ENCODE measurements at regions not wholly inside any gene's neighbourhood (a gene's known extent, or its start where the extent isn't known, plus 50 kb on each side); places are given as distances from the start of the nearest gene placed in this dataset.

- no peak overlapping the region for H2BK120ac ChIP-seq (ENCODE audit: low read depth, low read length)
- H3K14ac ChIP-seq (ENCODE audit: low read length): no peak overlapping the region
- H3K9ac ChIP-seq (ENCODE audit: low read depth, low read length, poor library complexity): no peak overlapping the region
- H2AK5ac ChIP-seq (ENCODE audit: low read depth, low read length): no peak overlapping the region
- WGBS, 2 donors (ENCODE audit: extremely low coverage in 2 of 2, insufficient read length in 2 of 2, insufficient replicate concordance in 1 of 2): no CpG with 5 or more reads among the region's 6 CpGs
- no peak overlapping the region for H4K8ac ChIP-seq (ENCODE audit: low read depth, low read length)
- H3K23ac ChIP-seq (ENCODE audit: low read depth, low read length, poor library complexity): no peak overlapping the region
- no peaks in the 10 kb centered on the region for H3K4me1 ChIP-seq (ENCODE audit: control insufficient read depth in 2 of 2, insufficient read depth in 1 of 2, low read depth in 1 of 2, low read length in 2 of 2)
- H3K27me3 ChIP-seq (ENCODE audit: control insufficient read depth in 3 of 3, insufficient read depth in 3 of 3, low read depth in 1 of 3, low read length in 3 of 3): no peaks in the 10 kb centered on the region
- H3K4me3 ChIP-seq (ENCODE audit: low read length in 2 of 2): no peak overlapping the region
- H3K79me1 ChIP-seq (ENCODE audit: low read depth, low read length): no peaks in the 10 kb centered on the region
- no peak overlapping the region for H3K4ac ChIP-seq (ENCODE audit: low read length)
- H2AFZ ChIP-seq (ENCODE audit: low read length): no peak overlapping the region
- H2BK15ac ChIP-seq (ENCODE audit: low read length): no peak overlapping the region
- H3K9me3 ChIP-seq (replicated peaks in 1 of 2; ENCODE audit: control insufficient read depth in 2 of 2, insufficient read depth in 1 of 2, low read depth in 1 of 2, low read length in 2 of 2): no peaks in the 10 kb centered on the region
- no peak overlapping the region for H3K27ac ChIP-seq (replicated peaks; ENCODE audit: low read length)
- no peak overlapping the region for H3K18ac ChIP-seq (ENCODE audit: low read length)
- H2BK5ac ChIP-seq (ENCODE audit: low read length): no peak overlapping the region
- H2BK12ac ChIP-seq (ENCODE audit: low read length): no peak overlapping the region
- no peak for DNase-seq (ENCODE audit: low spot score)
- no peaks in the 10 kb centered on the region for H3K36me3 ChIP-seq (replicated peaks in 1 of 2; ENCODE audit: control insufficient read depth in 2 of 2, insufficient read depth in 2 of 2, low read length in 2 of 2)
- H4K91ac ChIP-seq (ENCODE audit: low read depth, low read length, poor library complexity): no peak overlapping the region
- no peak overlapping the region for H3K4me2 ChIP-seq (ENCODE audit: insufficient read depth, low read length, poor library complexity, severe bottlenecking)
These were observed 628.7 kb upstream of the LINC00305 start for GRCh38 chr18:64777556-64777955.

GRCh38 chr18:64765908-64766307 is 617.0 kb upstream of the LINC00305 start:
- no peak overlapping the region for H3K4me3 ChIP-seq (ENCODE audit: low read length in 2 of 2)
- no peak overlapping the region for H2AFZ ChIP-seq (ENCODE audit: low read length)
- H3K4ac ChIP-seq (ENCODE audit: low read length): no peak overlapping the region
- no peak overlapping the region for H2BK5ac ChIP-seq (ENCODE audit: low read length)
- H3K23ac ChIP-seq (ENCODE audit: low read depth, low read length, poor library complexity): no peak overlapping the region
- WGBS, 2 donors (ENCODE audit: extremely low coverage in 2 of 2, insufficient read length in 2 of 2, insufficient replicate concordance in 1 of 2): no CpG with 5 or more reads among the region's 3 CpGs
- H3K9ac ChIP-seq (ENCODE audit: low read depth, low read length, poor library complexity): no peak overlapping the region
- H4K91ac ChIP-seq (ENCODE audit: low read depth, low read length, poor library complexity): no peak overlapping the region
- no peak overlapping the region for H2BK12ac ChIP-seq (ENCODE audit: low read length)
- H3K27me3 ChIP-seq (ENCODE audit: control insufficient read depth in 3 of 3, insufficient read depth in 3 of 3, low read depth in 1 of 3, low read length in 3 of 3): no peaks in the 10 kb centered on the region
- no peak overlapping the region for H3K4me2 ChIP-seq (ENCODE audit: insufficient read depth, low read length, poor library complexity, severe bottlenecking)
- no peaks in the 10 kb centered on the region for H3K79me1 ChIP-seq (ENCODE audit: low read depth, low read length)
- H2AK5ac ChIP-seq (ENCODE audit: low read depth, low read length): no peak overlapping the region
- H4K8ac ChIP-seq (ENCODE audit: low read depth, low read length): no peak overlapping the region
- H3K36me3 ChIP-seq (replicated peaks in 1 of 2; ENCODE audit: control insufficient read depth in 2 of 2, insufficient read depth in 2 of 2, low read length in 2 of 2): no peaks in the 10 kb centered on the region
- no peak for DNase-seq (ENCODE audit: low spot score)
- H2BK120ac ChIP-seq (ENCODE audit: low read depth, low read length): no peak overlapping the region
- H3K4me1 ChIP-seq (ENCODE audit: control insufficient read depth in 2 of 2, insufficient read depth in 1 of 2, low read depth in 1 of 2, low read length in 2 of 2): peaks cover 0 to 2% of the 10 kb centered on the region in 2 donors
- H3K18ac ChIP-seq (ENCODE audit: low read length): no peak overlapping the region
- no peak overlapping the region for H2BK15ac ChIP-seq (ENCODE audit: low read length)
- no peaks in the 10 kb centered on the region for H3K9me3 ChIP-seq (replicated peaks in 1 of 2; ENCODE audit: control insufficient read depth in 2 of 2, insufficient read depth in 1 of 2, low read depth in 1 of 2, low read length in 2 of 2)
- no peak overlapping the region for H3K27ac ChIP-seq (replicated peaks; ENCODE audit: low read length)
- H3K14ac ChIP-seq (ENCODE audit: low read length): no peak overlapping the region

GRCh38 chr18:64752707-64753106 is 603.8 kb upstream of the LINC00305 start:
- H3K27ac ChIP-seq (replicated peaks; ENCODE audit: low read length): no peak overlapping the region
- no peak overlapping the region for H4K8ac ChIP-seq (ENCODE audit: low read depth, low read length)
- H3K9ac ChIP-seq (ENCODE audit: low read depth, low read length, poor library complexity): no peak overlapping the region
- H3K23ac ChIP-seq (ENCODE audit: low read depth, low read length, poor library complexity): no peak overlapping the region
- no peak overlapping the region for H2BK12ac ChIP-seq (ENCODE audit: low read length)
- no peaks in the 10 kb centered on the region for H3K36me3 ChIP-seq (replicated peaks in 1 of 2; ENCODE audit: control insufficient read depth in 2 of 2, insufficient read depth in 2 of 2, low read length in 2 of 2)
- no peak overlapping the region for H2BK5ac ChIP-seq (ENCODE audit: low read length)
- DNase-seq (ENCODE audit: low spot score): no peak
- H3K18ac ChIP-seq (ENCODE audit: low read length): no peak overlapping the region
- no peaks in the 10 kb centered on the region for H3K79me1 ChIP-seq (ENCODE audit: low read depth, low read length)
- no peak overlapping the region for H2BK15ac ChIP-seq (ENCODE audit: low read length)
- H4K91ac ChIP-seq (ENCODE audit: low read depth, low read length, poor library complexity): no peak overlapping the region
- no CpG with 5 or more reads among the region's 2 CpGs for WGBS, 2 donors (ENCODE audit: extremely low coverage in 2 of 2, insufficient read length in 2 of 2, insufficient replicate concordance in 1 of 2)
- H2AK5ac ChIP-seq (ENCODE audit: low read depth, low read length): no peak overlapping the region
- H3K4me2 ChIP-seq (ENCODE audit: insufficient read depth, low read length, poor library complexity, severe bottlenecking): peak overlapping the region; percentile 2
- H3K27me3 ChIP-seq (ENCODE audit: control insufficient read depth in 3 of 3, insufficient read depth in 3 of 3, low read depth in 1 of 3, low read length in 3 of 3): no peaks in the 10 kb centered on the region
- H3K4me1 ChIP-seq (ENCODE audit: control insufficient read depth in 2 of 2, insufficient read depth in 1 of 2, low read depth in 1 of 2, low read length in 2 of 2): peaks cover 4 to 7% of the 10 kb centered on the region in 2 donors
- H2AFZ ChIP-seq (ENCODE audit: low read length): peak overlapping the region; percentile 82
- no peak overlapping the region for H2BK120ac ChIP-seq (ENCODE audit: low read depth, low read length)
- no peak overlapping the region for H3K4me3 ChIP-seq (ENCODE audit: low read length in 2 of 2)
- no peak overlapping the region for H3K14ac ChIP-seq (ENCODE audit: low read length)
- H3K9me3 ChIP-seq (replicated peaks in 1 of 2; ENCODE audit: control insufficient read depth in 2 of 2, insufficient read depth in 1 of 2, low read depth in 1 of 2, low read length in 2 of 2): no peaks in the 10 kb centered on the region
- H3K4ac ChIP-seq (ENCODE audit: low read length): no peak overlapping the region

- no CpG with 5 or more reads among the region's 2 CpGs for WGBS, 2 donors (ENCODE audit: extremely low coverage in 2 of 2, insufficient read length in 2 of 2, insufficient replicate concordance in 1 of 2)
- no peaks in the 10 kb centered on the region for H3K27me3 ChIP-seq (ENCODE audit: control insufficient read depth in 3 of 3, insufficient read depth in 3 of 3, low read depth in 1 of 3, low read length in 3 of 3)
These were observed 601.0 kb upstream of the LINC00305 start for GRCh38 chr18:64749884-64750283.

More at GRCh38 chr18:64749884-64750283, 601.0 kb upstream of the LINC00305 start:
- no peaks in the 10 kb centered on the region for H3K9me3 ChIP-seq (replicated peaks in 1 of 2; ENCODE audit: control insufficient read depth in 2 of 2, insufficient read depth in 1 of 2, low read depth in 1 of 2, low read length in 2 of 2)
- H3K36me3 ChIP-seq (replicated peaks in 1 of 2; ENCODE audit: control insufficient read depth in 2 of 2, insufficient read depth in 2 of 2, low read length in 2 of 2): no peaks in the 10 kb centered on the region
- H4K8ac ChIP-seq (ENCODE audit: low read depth, low read length): no peak overlapping the region
- no peaks in the 10 kb centered on the region for H3K79me1 ChIP-seq (ENCODE audit: low read depth, low read length)
- H2BK15ac ChIP-seq (ENCODE audit: low read length): no peak overlapping the region
- H2AK5ac ChIP-seq (ENCODE audit: low read depth, low read length): no peak overlapping the region
- H3K27ac ChIP-seq (replicated peaks; ENCODE audit: low read length): no peak overlapping the region
- no peak overlapping the region for H3K4ac ChIP-seq (ENCODE audit: low read length)
- no peak overlapping the region for H2BK5ac ChIP-seq (ENCODE audit: low read length)
- no peak overlapping the region for H3K18ac ChIP-seq (ENCODE audit: low read length)
- no peak overlapping the region for H2BK12ac ChIP-seq (ENCODE audit: low read length)
- peaks cover 4 to 7% of the 10 kb centered on the region in 2 donors for H3K4me1 ChIP-seq (ENCODE audit: control insufficient read depth in 2 of 2, insufficient read depth in 1 of 2, low read depth in 1 of 2, low read length in 2 of 2)
- H2BK120ac ChIP-seq (ENCODE audit: low read depth, low read length): no peak overlapping the region
- no peak overlapping the region for H3K23ac ChIP-seq (ENCODE audit: low read depth, low read length, poor library complexity)
- H3K9ac ChIP-seq (ENCODE audit: low read depth, low read length, poor library complexity): no peak overlapping the region
- DNase-seq (ENCODE audit: low spot score): no peak
- no peak overlapping the region for H3K4me2 ChIP-seq (ENCODE audit: insufficient read depth, low read length, poor library complexity, severe bottlenecking)
- H4K91ac ChIP-seq (ENCODE audit: low read depth, low read length, poor library complexity): no peak overlapping the region
- H3K4me3 ChIP-seq (ENCODE audit: low read length in 2 of 2): no peak overlapping the region
- H2AFZ ChIP-seq (ENCODE audit: low read length): no peak overlapping the region
- no peak overlapping the region for H3K14ac ChIP-seq (ENCODE audit: low read length)
